Progenitor cell of endocrine pancreas (in vitro differentiated cells): ENCODE measurements at regions not wholly inside any gene's neighbourhood (a gene's known extent, or its start where the extent isn't known, plus 50 kb on each side); places are given as distances from the start of the nearest gene placed in this dataset.
A peak's percentile ranks its signal among the peaks of the same experiment; 100 is the strongest.

Source experiments
- DNase-seq: peaks from one replicate; pipeline ENCODE4 v3.0.0; 2021; ENCODE audit warnings: low spot score; ENCODE audit not compliant: unreplicated experiment
- H3K27ac Mint-ChIP-seq: 2 replicates; pipeline ENCODE4 v1.8.0; 2021; ENCODE audit warnings: mild to moderate bottlenecking, moderate library complexity, mixed read lengths
- H3K27me3 Mint-ChIP-seq: 2 replicates; pipeline ENCODE4 v1.8.0; 2021; ENCODE audit warnings: mixed read lengths
- H3K36me3 Mint-ChIP-seq: 2 replicates; pipeline ENCODE4 v1.8.0; 2022; ENCODE audit warnings: mixed read lengths; ENCODE audit not compliant: insufficient read depth
- H3K4me1 Mint-ChIP-seq: 2 replicates; pipeline ENCODE4 v1.8.0; 2021; ENCODE audit warnings: low read depth, mixed read lengths
- H3K4me3 Mint-ChIP-seq: 2 replicates; pipeline ENCODE4 v1.8.0; 2021; ENCODE audit warnings: low read depth, mild to moderate bottlenecking, moderate library complexity, mixed read lengths
- H3K9me3 Mint-ChIP-seq: 2 replicates; pipeline ENCODE4 v1.8.0; 2021; ENCODE audit warnings: low read depth, mixed read lengths
- TF ChIP-seq, protein P1 (sequence below): fragments of 200-600 bp; sonication (generic); IDR thresholded peaks from one replicate; pipeline ENCODE4 v1.5.0; 2021; ENCODE audit warnings: antibody characterized with exemption, mild to moderate bottlenecking; ENCODE audit not compliant: unreplicated experiment

DNA sequence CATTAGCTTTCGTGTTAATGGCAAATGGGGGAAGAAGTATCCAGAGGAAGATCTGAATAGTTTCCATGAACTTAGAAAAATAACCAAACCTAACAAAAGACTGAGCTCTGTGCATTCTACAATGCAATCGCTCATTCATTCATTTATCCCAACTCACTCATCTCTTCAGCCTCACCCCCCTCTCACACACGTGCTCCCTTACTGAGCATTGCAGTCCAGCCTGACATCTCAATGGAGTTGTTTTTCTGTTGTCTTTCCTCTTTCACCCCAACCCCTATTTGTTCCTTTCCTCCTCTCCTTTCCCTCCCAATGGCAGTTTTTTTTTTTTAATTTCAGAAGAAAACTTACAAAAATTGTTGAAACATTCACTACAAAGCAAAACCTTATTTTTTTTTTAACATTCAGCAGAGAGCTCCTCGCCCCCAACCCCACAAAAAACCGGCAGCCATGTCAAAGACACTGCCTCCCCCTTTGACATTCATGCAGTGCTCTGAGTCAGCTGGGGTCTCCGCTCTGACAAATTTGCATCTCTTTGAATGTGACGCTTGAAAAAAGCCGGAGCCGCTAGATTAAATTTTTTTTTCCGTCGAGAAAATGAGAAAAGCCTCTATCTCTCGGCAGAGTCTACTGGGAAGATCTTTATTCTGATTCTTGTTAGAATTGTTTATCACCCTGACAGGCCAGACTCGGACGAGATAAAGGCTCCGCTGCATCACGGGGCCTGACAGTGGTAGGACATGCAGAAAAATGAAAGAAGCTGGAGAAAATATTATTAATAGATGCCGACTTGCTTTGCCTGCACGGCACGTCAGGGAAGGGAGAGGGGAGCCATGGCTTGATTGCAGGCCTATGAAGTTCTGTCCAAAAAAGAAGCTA lies 775.6 kb downstream of the VRK1 start:
- Mint-ChIP-seq H3K36me3 (no peaks in the 10 kb centered on the region), H3K27me3 (peaks cover 23% of the 10 kb centered on the region), H3K9me3 (peaks cover 5% of the 10 kb centered on the region), H3K4me3 (no peak overlapping the region), H3K27ac (no peak overlapping the region), H3K4me1 (no peaks in the 10 kb centered on the region)
- TF ChIP-seq, protein P1, sequence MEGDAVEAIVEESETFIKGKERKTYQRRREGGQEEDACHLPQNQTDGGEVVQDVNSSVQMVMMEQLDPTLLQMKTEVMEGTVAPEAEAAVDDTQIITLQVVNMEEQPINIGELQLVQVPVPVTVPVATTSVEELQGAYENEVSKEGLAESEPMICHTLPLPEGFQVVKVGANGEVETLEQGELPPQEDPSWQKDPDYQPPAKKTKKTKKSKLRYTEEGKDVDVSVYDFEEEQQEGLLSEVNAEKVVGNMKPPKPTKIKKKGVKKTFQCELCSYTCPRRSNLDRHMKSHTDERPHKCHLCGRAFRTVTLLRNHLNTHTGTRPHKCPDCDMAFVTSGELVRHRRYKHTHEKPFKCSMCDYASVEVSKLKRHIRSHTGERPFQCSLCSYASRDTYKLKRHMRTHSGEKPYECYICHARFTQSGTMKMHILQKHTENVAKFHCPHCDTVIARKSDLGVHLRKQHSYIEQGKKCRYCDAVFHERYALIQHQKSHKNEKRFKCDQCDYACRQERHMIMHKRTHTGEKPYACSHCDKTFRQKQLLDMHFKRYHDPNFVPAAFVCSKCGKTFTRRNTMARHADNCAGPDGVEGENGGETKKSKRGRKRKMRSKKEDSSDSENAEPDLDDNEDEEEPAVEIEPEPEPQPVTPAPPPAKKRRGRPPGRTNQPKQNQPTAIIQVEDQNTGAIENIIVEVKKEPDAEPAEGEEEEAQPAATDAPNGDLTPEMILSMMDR, result no peak
- no peak for DNase-seq

DNA sequence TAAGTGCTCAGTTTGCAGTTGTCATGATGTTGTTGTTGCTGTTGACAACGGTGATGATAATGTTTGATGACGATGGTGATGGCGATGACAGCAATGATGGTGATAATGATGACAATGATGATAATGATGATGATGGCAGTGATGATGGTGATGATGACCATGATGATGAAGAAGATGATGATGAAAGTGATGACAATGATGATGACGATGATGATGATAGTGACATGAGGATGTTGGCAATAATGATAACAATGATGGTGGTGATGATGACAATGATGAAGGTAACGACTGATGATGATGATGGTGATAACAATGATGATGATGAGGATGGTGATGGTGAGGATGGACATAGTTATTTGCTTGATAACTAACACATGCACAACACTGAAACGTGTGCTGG lies 778.5 kb downstream of the VRK1 start:
- Mint-ChIP-seq H3K4me3 (no peak overlapping the region), H3K4me1 (no peaks in the 10 kb centered on the region), H3K36me3 (no peaks in the 10 kb centered on the region), H3K27ac (no peak overlapping the region), H3K27me3 (peaks cover 10% of the 10 kb centered on the region), H3K9me3 (peaks cover 5% of the 10 kb centered on the region)
- TF ChIP-seq, protein P1, result no peak
- no peak for DNase-seq

GRCh38 chr14:97578982-97579548 lies 781.9 kb downstream of the VRK1 start:
- H3K4me1 Mint-ChIP-seq, result no peaks in the 10 kb centered on the region
- TF ChIP-seq, protein P1, result no peak
- H3K27ac Mint-ChIP-seq, result no peak overlapping the region
- no peak for DNase-seq
- no peaks in the 10 kb centered on the region for H3K36me3 Mint-ChIP-seq
- H3K27me3 Mint-ChIP-seq, result no peaks in the 10 kb centered on the region
- H3K9me3 Mint-ChIP-seq, result peaks cover 5% of the 10 kb centered on the region
- H3K4me3 Mint-ChIP-seq, result no peak overlapping the region

- no peak overlapping the region for H3K4me3 Mint-ChIP-seq
- TF ChIP-seq, protein P1, result no peak
- DNase-seq, result peak; percentile 19
- no peaks in the 10 kb centered on the region for H3K27me3 Mint-ChIP-seq
- H3K36me3 Mint-ChIP-seq, result no peaks in the 10 kb centered on the region
- H3K9me3 Mint-ChIP-seq, result no peaks in the 10 kb centered on the region
- no peaks in the 10 kb centered on the region for H3K4me1 Mint-ChIP-seq
- H3K27ac Mint-ChIP-seq, result no peak overlapping the region
Observed at GRCh38 chr14:97581016-97581415, 783.8 kb downstream of the VRK1 start.

- Mint-ChIP-seq H3K27ac (no peak overlapping the region), H3K27me3 (no peaks in the 10 kb centered on the region), H3K4me3 (no peak overlapping the region), H3K36me3 (no peaks in the 10 kb centered on the region), H3K4me1 (no peaks in the 10 kb centered on the region), H3K9me3 (no peaks in the 10 kb centered on the region)
- DNase-seq, result no peak
- TF ChIP-seq, protein P1, result no peak
Observed at GRCh38 chr14:97582022-97582421, 784.8 kb downstream of the VRK1 start.
